ENCODE measurements at regions not wholly inside any gene's neighbourhood (a gene's known extent, or its start where the extent isn't known, plus 50 kb on each side); places are given as distances from the start of the nearest gene placed in this dataset.

GRCh38 chr22:48701296-48702030 lies 1126.2 kb downstream of the BRD1 start (continued):
- TF ChIP-seq, protein P1, sequence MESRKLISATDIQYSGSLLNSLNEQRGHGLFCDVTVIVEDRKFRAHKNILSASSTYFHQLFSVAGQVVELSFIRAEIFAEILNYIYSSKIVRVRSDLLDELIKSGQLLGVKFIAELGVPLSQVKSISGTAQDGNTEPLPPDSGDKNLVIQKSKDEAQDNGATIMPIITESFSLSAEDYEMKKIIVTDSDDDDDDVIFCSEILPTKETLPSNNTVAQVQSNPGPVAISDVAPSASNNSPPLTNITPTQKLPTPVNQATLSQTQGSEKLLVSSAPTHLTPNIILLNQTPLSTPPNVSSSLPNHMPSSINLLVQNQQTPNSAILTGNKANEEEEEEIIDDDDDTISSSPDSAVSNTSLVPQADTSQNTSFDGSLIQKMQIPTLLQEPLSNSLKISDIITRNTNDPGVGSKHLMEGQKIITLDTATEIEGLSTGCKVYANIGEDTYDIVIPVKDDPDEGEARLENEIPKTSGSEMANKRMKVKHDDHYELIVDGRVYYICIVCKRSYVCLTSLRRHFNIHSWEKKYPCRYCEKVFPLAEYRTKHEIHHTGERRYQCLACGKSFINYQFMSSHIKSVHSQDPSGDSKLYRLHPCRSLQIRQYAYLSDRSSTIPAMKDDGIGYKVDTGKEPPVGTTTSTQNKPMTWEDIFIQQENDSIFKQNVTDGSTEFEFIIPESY (IDR thresholded peaks at IDR 0.05; ENCODE audit: extremely low read depth, insufficient replicate concordance, low read length) = no peak
- TF ChIP-seq CEBPB (IDR thresholded peaks at IDR 0.05; ENCODE audit: low read depth) (no peak), FOSL1 (IDR thresholded peaks at IDR 0.05; ENCODE audit: low read depth) (no peak), CTCF (IDR thresholded peaks at IDR 0.05 in 2 of 3, conservative IDR thresholded peaks at IDR 0.05 in 1 of 3; ENCODE audit: borderline replicate concordance in 1 of 3, insufficient read depth in 1 of 3, low read depth in 2 of 3, low read length in 2 of 3) (no peak), SRF (IDR thresholded peaks at IDR 0.05; ENCODE audit: low read depth) (no peak), ZNF274 (IDR thresholded peaks at IDR 0.05; ENCODE audit: low read depth, low read length) (no peak)

- Histone ChIP-seq H3K9me2 (ENCODE audit: insufficient read depth) (no peaks in the 10 kb centered on the region), H3K4me2 (ENCODE audit: low read length) (no peak overlapping the region), H4K20me1 (ENCODE audit: insufficient read depth) (no peaks in the 10 kb centered on the region), H3K4me3 (replicated peaks in 1 of 2; ENCODE audit: low read depth in 1 of 2, low read length in 2 of 2) (no peak overlapping the region), H3K9me3 (ENCODE audit: control insufficient read depth in 1 of 2, insufficient read depth in 1 of 2, low read depth in 1 of 2, low read length in 2 of 2) (peaks cover 0 to 6% of the 10 kb centered on the region in 2 experiments; a peak in 1 of 4 replicates), H3K27me3 (ENCODE audit: insufficient read depth, low read length) (no peaks in the 10 kb centered on the region), H2AFZ (ENCODE audit: low read depth, low read length, poor library complexity, severe bottlenecking) (no peak overlapping the region), H3K4me1 (ENCODE audit: control insufficient read depth in 1 of 2, insufficient read depth in 2 of 2, low read length in 2 of 2) (no peaks in the 10 kb centered on the region), H3K36me3 (ENCODE audit: control insufficient read depth in 1 of 2, insufficient read depth in 2 of 2, low read length in 2 of 2) (no peaks in the 10 kb centered on the region), H3K9ac (ENCODE audit: low read length) (no peak overlapping the region), H3K27ac (ENCODE audit: low read depth, low read length) (no peak overlapping the region), H3K79me2 (ENCODE audit: insufficient read depth, low read length) (no peaks in the 10 kb centered on the region)
- TF ChIP-seq JUND (IDR thresholded peaks at IDR 0.05) = no peak
- no peak for TF ChIP-seq FOSL1 (IDR thresholded peaks at IDR 0.05; ENCODE audit: low read depth)
- TF ChIP-seq TCF7L2 (IDR thresholded peaks at IDR 0.05; ENCODE audit: borderline replicate concordance, extremely low read depth, insufficient read depth, insufficient read length) = no peak
- no peak for TF ChIP-seq EGR1 (IDR thresholded peaks at IDR 0.05; ENCODE audit: low read depth)
- TF ChIP-seq, protein P1 (IDR thresholded peaks at IDR 0.05; ENCODE audit: extremely low read depth, insufficient replicate concordance, low read length) = no peak
- TF ChIP-seq, protein P2, sequence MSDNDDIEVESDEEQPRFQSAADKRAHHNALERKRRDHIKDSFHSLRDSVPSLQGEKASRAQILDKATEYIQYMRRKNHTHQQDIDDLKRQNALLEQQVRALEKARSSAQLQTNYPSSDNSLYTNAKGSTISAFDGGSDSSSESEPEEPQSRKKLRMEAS (IDR thresholded peaks at IDR 0.05) = no peak
- TF ChIP-seq EZH2phosphoT487 (IDR thresholded peaks at IDR 0.05; ENCODE audit: borderline replicate concordance) = no peak
- ChIA-PET POLR2A (no interaction called here), CTCF (no interaction called here), RAD21 (ENCODE audit: low non-redundant PET in 1 of 2, low total read pairs in 2 of 2, uncharacterized antibody in 2 of 2, unreplicated experiment in 2 of 2) (no interaction called here)
- no TSS peak for BruUV-seq (replicated peaks)
- intact Hi-C loops (cut with micrococcal nuclease) = no loop called here
- ATAC-seq (no peak), DNase-seq (ENCODE audit: low read depth, low spot score) (no peak)
These were observed 1126.9 kb downstream of the BRD1 start for GRCh38 chr22:48700566-48701295.
